Hepatocyte (in vitro differentiated cells): ENCODE measurements at regions not wholly inside any gene's neighbourhood (a gene's known extent, or its start where the extent isn't known, plus 50 kb on each side); places are given as distances from the start of the nearest gene placed in this dataset.

Source experiments
- DNase-seq: peaks from one replicate; pipeline ENCODE4 v3.0.0-alpha.2; 2016; ENCODE audit warnings: low spot score
- H2AFZ ChIP-seq: fragments of 200-600 bp; sonication (generic); 2 replicates; pipeline ENCODE4 v1.6.0; 2016; ENCODE audit warnings: antibody characterized with exemption, mild to moderate bottlenecking
- H3K27ac ChIP-seq: fragments of 200-600 bp; sonication (generic); 2 replicates; pipeline ENCODE4 v1.5.1; 2016; ENCODE audit warnings: mild to moderate bottlenecking
- H3K27me3 ChIP-seq: fragments of 200-600 bp; sonication (generic); 2 replicates; pipeline ENCODE4 v1.6.1; 2016
- H3K36me3 ChIP-seq: fragments of 200-600 bp; sonication (generic); replicated peaks from 2 replicates; pipeline ENCODE4 v1.5.1; 2016; ENCODE audit warnings: low read depth; ENCODE audit not compliant: insufficient read depth
- H3K4me1 ChIP-seq: fragments of 200-600 bp; sonication (generic); 2 replicates; pipeline ENCODE4 v1.5.1; 2016; ENCODE audit warnings: mild to moderate bottlenecking, moderate library complexity; ENCODE audit not compliant: insufficient read depth
- H3K4me2 ChIP-seq: fragments of 200-600 bp; sonication (generic); 2 replicates; pipeline ENCODE4 v1.6.0; 2016
- H3K4me3 ChIP-seq: fragments of 200-600 bp; sonication (generic); 2 replicates; pipeline ENCODE4 v1.5.1; 2016; ENCODE audit warnings: mild to moderate bottlenecking
- H3K79me2 ChIP-seq: fragments of 200-600 bp; sonication (generic); 2 replicates; pipeline ENCODE4 v1.6.0; 2017; ENCODE audit warnings: mild to moderate bottlenecking
- H3K9me2 ChIP-seq: fragments of 200-600 bp; sonication (generic); replicated peaks from 2 replicates; pipeline ENCODE4 v1.6.0; 2017; ENCODE audit warnings: mild to moderate bottlenecking; ENCODE audit not compliant: insufficient read depth
- H3K9me3 ChIP-seq: fragments of 200-600 bp; sonication (generic); 2 replicates; pipeline ENCODE4 v1.5.1; 2016; ENCODE audit warnings: low read depth, mild to moderate bottlenecking
- H4K20me1 ChIP-seq: fragments of 200-600 bp; sonication (generic); 2 replicates; pipeline ENCODE4 v1.6.0; 2016; ENCODE audit warnings: mild to moderate bottlenecking; ENCODE audit not compliant: insufficient read depth, poor library complexity, severe bottlenecking
- CTCF ChIP-seq: fragments of 200-600 bp; sonication (generic); IDR thresholded peaks from 2 replicates; pipeline ENCODE4 v1.5.1; 2016; ENCODE audit warnings: antibody characterized with exemption, mild to moderate bottlenecking; ENCODE audit not compliant: poor library complexity
- EZH2 ChIP-seq: fragments of 200-600 bp; sonication (generic); IDR thresholded peaks from 2 replicates; pipeline ENCODE4 v1.6.1; 2016; ENCODE audit warnings: antibody characterized with exemption, mild to moderate bottlenecking, borderline replicate concordance
- EZH2phosphoT487 ChIP-seq: fragments of 200-600 bp; sonication (generic); IDR thresholded peaks from one replicate; pipeline ENCODE4 v1.6.1; 2018; ENCODE audit warnings: antibody characterized with exemption, mild to moderate bottlenecking, low read depth, moderate library complexity; ENCODE audit not compliant: unreplicated experiment, severe bottlenecking
- WGBS: methylation state at CpG from one replicate; pipeline ENCODE4 v1.1.6; 2016; ENCODE audit warnings: low lambda C conversion rate; ENCODE audit errors: missing lambda C conversion rate; 5-methylcytosine and 5-hydroxymethylcytosine counted together

GRCh38 chr4:3358656-3359055 lies 65.8 kb downstream of the RGS12 start:
- H3K4me2 ChIP-seq: no peak overlapping the region
- no peak overlapping the region for H3K27ac ChIP-seq
- H3K9me3 ChIP-seq: no peaks in the 10 kb centered on the region
- WGBS: no CpG with 5 or more reads among the region's 1 CpG
- H3K36me3 ChIP-seq: no peaks in the 10 kb centered on the region
- TF ChIP-seq EZH2: no peak
- no peak for TF ChIP-seq EZH2phosphoT487
- TF ChIP-seq CTCF: no peak
- peaks cover 4% of the 10 kb centered on the region for H3K4me1 ChIP-seq
- H3K27me3 ChIP-seq: no peaks in the 10 kb centered on the region
- H3K9me2 ChIP-seq: no peaks in the 10 kb centered on the region
- DNase-seq: no peak
- H3K79me2 ChIP-seq: peaks cover 55% of the 10 kb centered on the region
- peaks cover 4% of the 10 kb centered on the region for H4K20me1 ChIP-seq
- no peak overlapping the region for H3K4me3 ChIP-seq
- H2AFZ ChIP-seq: no peak overlapping the region

GRCh38 chr4:3360777-3361176 lies 68.0 kb downstream of the RGS12 start:
- no peaks in the 10 kb centered on the region for H3K4me1 ChIP-seq
- H4K20me1 ChIP-seq: peaks cover 16% of the 10 kb centered on the region
- H2AFZ ChIP-seq: no peak overlapping the region
- no peak overlapping the region for H3K4me2 ChIP-seq
- H3K4me3 ChIP-seq: no peak overlapping the region
- 91% methylated on average over 8 of the region's 8 CpGs for WGBS
- no peaks in the 10 kb centered on the region for H3K9me3 ChIP-seq
- H3K36me3 ChIP-seq: no peaks in the 10 kb centered on the region
- H3K9me2 ChIP-seq: no peaks in the 10 kb centered on the region
- H3K27me3 ChIP-seq: no peaks in the 10 kb centered on the region
- TF ChIP-seq EZH2phosphoT487 (no peak), EZH2 (no peak)
- H3K27ac ChIP-seq: no peak overlapping the region
- peaks cover 57% of the 10 kb centered on the region for H3K79me2 ChIP-seq
- DNase-seq: no peak

- no peak overlapping the region for H3K4me2 ChIP-seq
- no peak for DNase-seq
- H3K36me3 ChIP-seq: no peaks in the 10 kb centered on the region
- no peak for TF ChIP-seq EZH2phosphoT487
- H3K4me1 ChIP-seq: no peaks in the 10 kb centered on the region
- H3K27ac ChIP-seq: no peak overlapping the region
- H3K9me2 ChIP-seq: no peaks in the 10 kb centered on the region
- H4K20me1 ChIP-seq: peaks cover 19% of the 10 kb centered on the region
- H3K27me3 ChIP-seq: no peaks in the 10 kb centered on the region
- peaks cover 52% of the 10 kb centered on the region for H3K79me2 ChIP-seq
- no peaks in the 10 kb centered on the region for H3K9me3 ChIP-seq
- no peak overlapping the region for H3K4me3 ChIP-seq
- WGBS: 96% methylated on average over 12 of the region's 12 CpGs
- H2AFZ ChIP-seq: no peak overlapping the region
Observed at GRCh38 chr4:3361406-3361805, 68.6 kb downstream of the RGS12 start.

- 96% methylated on average over 11 of the region's 12 CpGs for WGBS
- no peak overlapping the region for H2AFZ ChIP-seq
- H3K27ac ChIP-seq: no peak overlapping the region
- TF ChIP-seq EZH2 (no peak), EZH2phosphoT487 (no peak), CTCF (no peak)
- H3K79me2 ChIP-seq: peaks cover 48% of the 10 kb centered on the region
- no peaks in the 10 kb centered on the region for H3K36me3 ChIP-seq
- no peaks in the 10 kb centered on the region for H3K27me3 ChIP-seq
- H3K9me2 ChIP-seq: no peaks in the 10 kb centered on the region
- H4K20me1 ChIP-seq: peaks cover 19% of the 10 kb centered on the region
- DNase-seq: no peak
- H3K4me3 ChIP-seq: no peak overlapping the region
- no peaks in the 10 kb centered on the region for H3K4me1 ChIP-seq
- H3K4me2 ChIP-seq: no peak overlapping the region
- H3K9me3 ChIP-seq: no peaks in the 10 kb centered on the region
Observed at GRCh38 chr4:3361896-3362295, 69.1 kb downstream of the RGS12 start.
